H1 (cell line): ENCODE measurements at regions not wholly inside any gene's neighbourhood (a gene's known extent, or its start where the extent isn't known, plus 50 kb on each side); places are given as distances from the start of the nearest gene placed in this dataset.

ENCODE experiments used
- CTCF ChIA-PET: fragments of 300-600 bp; sonication (Branson Sonifier 250); formaldehyde crosslinking; loops from one replicate; lab custom pipeline; 2021; ENCODE audit not compliant: partially characterized antibody; lab: Charles Lee
- POLR2A ChIA-PET: fragments of 300-600 bp; sonication (Branson Sonifier 250); formaldehyde crosslinking; loops from one replicate; lab custom pipeline; 2021; ENCODE audit warnings: inconsistent platforms; ENCODE audit not compliant: partially characterized antibody; lab: Charles Lee
- DNase-seq, 2 experiments: peaks; one replicate each; pipeline versions ENCODE4 v3.0.0 to v3.0.0-alpha.2; 2010 to 2022; ENCODE audit warnings: low spot score in 2 of 2, low read depth in 1 of 2, mixed read lengths in 1 of 2
- FAIRE-seq: peaks from 2 replicates; lab custom pipeline; 2011; peaks lifted over from hg19 to GRCh38; lab: Jason Lieb, UNC
- H2AFZ ChIP-seq: 2 replicates; pipeline ENCODE4 v1.8.1; 2012; ENCODE audit warnings: low read length, inconsistent platforms
- H2AK5ac ChIP-seq: 2 replicates; pipeline ENCODE4 v1.6.1; 2013; ENCODE audit warnings: low read depth, low read length
- H2BK120ac ChIP-seq: replicated peaks from 2 replicates; pipeline ENCODE3; 2013; ENCODE audit warnings: low read depth, low read length, inconsistent platforms
- H2BK12ac ChIP-seq: 2 replicates; pipeline ENCODE4 v1.6.1; 2013; ENCODE audit warnings: low read depth, low read length
- H2BK15ac ChIP-seq: 2 replicates; pipeline ENCODE4 v1.6.1; 2013; ENCODE audit warnings: low read length
- H2BK20ac ChIP-seq: 2 replicates; pipeline ENCODE4 v1.6.1; 2013; ENCODE audit warnings: low read length
- H2BK5ac ChIP-seq: 2 replicates; pipeline ENCODE4 v1.6.1; 2013; ENCODE audit warnings: low read depth, low read length
- H3K14ac ChIP-seq: 2 replicates; pipeline ENCODE4 v1.6.1; 2013; ENCODE audit warnings: inconsistent platforms; ENCODE audit not compliant: insufficient read length
- H3K18ac ChIP-seq: 2 replicates; pipeline ENCODE4 v1.6.1; 2013; ENCODE audit warnings: low read length; ENCODE audit errors: extremely low read depth
- H3K23ac ChIP-seq: 2 replicates; pipeline ENCODE4 v1.6.1; 2013; ENCODE audit warnings: inconsistent platforms; ENCODE audit not compliant: insufficient read length
- H3K23me2 ChIP-seq: 2 replicates; pipeline ENCODE4 v1.6.1; 2013; ENCODE audit warnings: low read depth, low read length
- H3K27ac ChIP-seq: 2 replicates; pipeline ENCODE4 v1.6.1; 2011; ENCODE audit warnings: low read depth, low read length, inconsistent platforms
- H3K27me3 ChIP-seq, 4 experiments: replicated peaks in 1 of 4; 1 replicate in 1 of 4; 2 replicates in 3 of 4; pipeline versions ENCODE4 v1.6.1 to v1.8.1; 2011 to 2013; ENCODE audit warnings: low read length in 3 of 4, mild to moderate bottlenecking in 3 of 4, inconsistent platforms in 2 of 4, mixed read lengths in 2 of 4, moderate library complexity in 1 of 4; ENCODE audit not compliant: control insufficient read depth in 3 of 4, insufficient read depth in 3 of 4; ENCODE audit errors: extremely low read depth in 1 of 4
- H3K36me3 ChIP-seq, 4 experiments: 2 replicates each; pipeline versions ENCODE4 v1.6.1 to v1.8.1; 2011 to 2013; ENCODE audit warnings: mild to moderate bottlenecking in 4 of 4, low read length in 3 of 4, moderate library complexity in 2 of 4, control low read depth in 1 of 4, inconsistent platforms in 1 of 4; ENCODE audit not compliant: insufficient read depth in 4 of 4, control insufficient read depth in 2 of 4
- H3K4ac ChIP-seq: replicated peaks from 2 replicates; pipeline ENCODE3; 2013; ENCODE audit warnings: low read length, low read depth, mixed read lengths, inconsistent platforms; ENCODE audit not compliant: insufficient read length
- H3K4me1 ChIP-seq, 4 experiments: replicated peaks in 1 of 4; 1 replicate in 1 of 4; 2 replicates in 3 of 4; pipeline versions ENCODE4 v1.6.1 to v1.8.1; 2011 to 2013; ENCODE audit warnings: low read length in 3 of 4, inconsistent platforms in 2 of 4, mixed read lengths in 1 of 4; ENCODE audit not compliant: insufficient read depth in 4 of 4, control insufficient read depth in 3 of 4
- H3K4me2 ChIP-seq, 2 experiments: 2 replicates each; pipeline versions ENCODE4 v1.6.1 to v1.8.1; 2011 to 2013; ENCODE audit warnings: low read depth in 2 of 2, low read length in 2 of 2, control low read depth in 1 of 2, inconsistent platforms in 1 of 2, mild to moderate bottlenecking in 1 of 2; ENCODE audit not compliant: insufficient read depth in 1 of 2
- H3K4me3 ChIP-seq, 4 experiments: fragments of 200-600, 300-600 bp in 1 of 4; sonication (generic), shearing (Covaris generic), sonication (Bioruptor Twin) in 1 of 4; 2 replicates each; pipeline versions ENCODE4 v1.5.1 to v1.8.1; 2011 to 2016; ENCODE audit warnings: low read length in 4 of 4, low read depth in 3 of 4, control low read depth in 2 of 4, inconsistent platforms in 2 of 4, mild to moderate bottlenecking in 2 of 4, mixed read lengths in 1 of 4, moderate library complexity in 1 of 4; ENCODE audit not compliant: insufficient read depth in 2 of 4; ENCODE audit errors: extremely low read depth in 1 of 4
- H3K56ac ChIP-seq: replicated peaks from 2 replicates; pipeline ENCODE3; 2013; ENCODE audit warnings: low read depth, mild to moderate bottlenecking, mixed read lengths, low read length, inconsistent platforms; ENCODE audit not compliant: insufficient read length
- H3K79me1 ChIP-seq: 2 replicates; pipeline ENCODE4 v1.6.1; 2013; ENCODE audit warnings: low read depth, low read length, control low read depth
- H3K79me2 ChIP-seq, 2 experiments: 2 replicates each; pipeline versions ENCODE4 v1.6.1 to v1.8.1; 2012 to 2013; ENCODE audit warnings: low read length in 2 of 2, mild to moderate bottlenecking in 2 of 2, inconsistent platforms in 1 of 2; ENCODE audit not compliant: insufficient read depth in 2 of 2, control insufficient read depth in 1 of 2
- H3K9ac ChIP-seq, 4 experiments: replicated peaks in 1 of 4; 1 replicate in 1 of 4; 2 replicates in 3 of 4; pipeline versions ENCODE4 v1.6.1 to v1.8.1; 2011 to 2013; ENCODE audit warnings: low read depth in 3 of 4, low read length in 3 of 4, control low read depth in 2 of 4, mild to moderate bottlenecking in 2 of 4, moderate library complexity in 2 of 4, inconsistent platforms in 1 of 4; ENCODE audit errors: extremely low read depth in 1 of 4
- H3K9me3 ChIP-seq, 2 experiments: 2 replicates each; pipeline versions ENCODE4 v1.6.1 to v1.8.1; 2012 to 2013; ENCODE audit warnings: mild to moderate bottlenecking in 2 of 2, moderate library complexity in 2 of 2, control low read depth in 1 of 2, inconsistent platforms in 1 of 2, low read depth in 1 of 2, low read length in 1 of 2, mixed read lengths in 1 of 2; ENCODE audit not compliant: insufficient read depth in 2 of 2
- H4K20me1 ChIP-seq, 2 experiments: replicated peaks in 1 of 2; 2 replicates each; pipeline versions ENCODE3 to v1.8.1; 2011 to 2013; ENCODE audit warnings: inconsistent platforms in 2 of 2, low read length in 2 of 2, mild to moderate bottlenecking in 1 of 2; ENCODE audit not compliant: insufficient read depth in 2 of 2, control insufficient read depth in 1 of 2
- H4K5ac ChIP-seq: 2 replicates; pipeline ENCODE4 v1.6.1; 2013; ENCODE audit warnings: low read length, low read depth, mixed read lengths, inconsistent platforms; ENCODE audit not compliant: insufficient read length
- H4K8ac ChIP-seq: 2 replicates; pipeline ENCODE4 v1.8.0; 2013; ENCODE audit warnings: mild to moderate bottlenecking, moderate library complexity, low read length, inconsistent platforms; ENCODE audit not compliant: insufficient read depth; ENCODE audit errors: extremely low read depth
- H4K91ac ChIP-seq: replicated peaks from 2 replicates; pipeline ENCODE3; 2013; ENCODE audit warnings: low read length, mixed read lengths, inconsistent platforms; ENCODE audit not compliant: insufficient read length
- CEBPB ChIP-seq: IDR thresholded peaks from 2 replicates; pipeline ENCODE4 v1.6.1; 2012; ENCODE audit warnings: low read depth, low read length
- CTBP2 ChIP-seq: IDR thresholded peaks from 2 replicates; pipeline ENCODE4 v1.7.0; 2011; ENCODE audit warnings: borderline replicate concordance, mild to moderate bottlenecking, moderate library complexity, mixed read lengths, low read length; ENCODE audit not compliant: insufficient read depth, insufficient read length
- MAFK ChIP-seq: IDR thresholded peaks from 2 replicates; pipeline ENCODE4 v1.6.1; 2012; ENCODE audit warnings: low read depth, mild to moderate bottlenecking, improper control_type of control experiment, low read length
- TF ChIP-seq, protein P1 (sequence below), 3 experiments: IDR thresholded peaks; 1 replicate in 2 of 3; 2 replicates in 1 of 3; pipeline versions ENCODE4 v1.5.1 to v1.6.1; 2011; ENCODE audit warnings: low read length in 3 of 3, mild to moderate bottlenecking in 3 of 3, inconsistent platforms in 2 of 3, low read depth in 1 of 3, moderate library complexity in 1 of 3; ENCODE audit not compliant: insufficient read depth in 1 of 3; ENCODE audit errors: control extremely low read depth in 1 of 3

DNA sequence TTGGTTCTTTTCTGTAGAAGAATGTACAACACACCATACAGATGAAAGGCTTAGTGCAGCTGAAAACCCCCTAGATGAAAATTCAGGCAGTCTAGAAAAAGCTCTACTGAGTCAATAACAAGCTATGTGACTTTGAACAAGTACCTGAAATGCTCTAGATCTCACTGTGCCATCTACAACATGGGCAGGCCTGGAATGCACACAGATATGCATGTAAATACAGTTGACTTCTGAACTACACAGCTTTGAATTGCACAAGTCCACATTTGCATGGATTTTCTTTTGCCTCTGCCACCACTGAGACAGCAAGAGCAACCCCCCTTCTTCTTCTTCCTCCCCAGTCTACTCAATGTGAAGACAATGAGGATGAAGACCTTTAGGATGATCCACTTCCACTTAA lies 98.4 kb downstream of the CNTN3 start:
- Histone ChIP-seq H2AK5ac (no peak overlapping the region), H2BK12ac (no peak overlapping the region), H3K4me3 (no peak overlapping the region), H3K36me3 (no peaks in the 10 kb centered on the region), H2BK15ac (no peak overlapping the region), H3K23ac (no peak overlapping the region), H3K4me2 (no peak overlapping the region), H3K56ac (no peak overlapping the region), H4K91ac (no peak overlapping the region), H3K79me1 (no peaks in the 10 kb centered on the region), H4K8ac (no peak overlapping the region), H3K9me3 (no peaks in the 10 kb centered on the region), H3K23me2 (no peaks in the 10 kb centered on the region), H2BK120ac (no peak overlapping the region), H3K9ac (no peak overlapping the region), H3K27me3 (no peaks in the 10 kb centered on the region), H4K5ac (no peak overlapping the region), H4K20me1 (no peaks in the 10 kb centered on the region), H3K14ac (no peak overlapping the region), H2BK5ac (no peak overlapping the region), H3K4ac (no peak overlapping the region), H3K27ac (no peak overlapping the region), H3K4me1 (no peaks in the 10 kb centered on the region), H2AFZ (no peak overlapping the region), H3K18ac (no peak overlapping the region), H3K79me2 (no peaks in the 10 kb centered on the region), H2BK20ac (no peak overlapping the region)
- TF ChIP-seq CTBP2 (no peak), MAFK (no peak), CEBPB (no peak)
- TF ChIP-seq, protein P1, sequence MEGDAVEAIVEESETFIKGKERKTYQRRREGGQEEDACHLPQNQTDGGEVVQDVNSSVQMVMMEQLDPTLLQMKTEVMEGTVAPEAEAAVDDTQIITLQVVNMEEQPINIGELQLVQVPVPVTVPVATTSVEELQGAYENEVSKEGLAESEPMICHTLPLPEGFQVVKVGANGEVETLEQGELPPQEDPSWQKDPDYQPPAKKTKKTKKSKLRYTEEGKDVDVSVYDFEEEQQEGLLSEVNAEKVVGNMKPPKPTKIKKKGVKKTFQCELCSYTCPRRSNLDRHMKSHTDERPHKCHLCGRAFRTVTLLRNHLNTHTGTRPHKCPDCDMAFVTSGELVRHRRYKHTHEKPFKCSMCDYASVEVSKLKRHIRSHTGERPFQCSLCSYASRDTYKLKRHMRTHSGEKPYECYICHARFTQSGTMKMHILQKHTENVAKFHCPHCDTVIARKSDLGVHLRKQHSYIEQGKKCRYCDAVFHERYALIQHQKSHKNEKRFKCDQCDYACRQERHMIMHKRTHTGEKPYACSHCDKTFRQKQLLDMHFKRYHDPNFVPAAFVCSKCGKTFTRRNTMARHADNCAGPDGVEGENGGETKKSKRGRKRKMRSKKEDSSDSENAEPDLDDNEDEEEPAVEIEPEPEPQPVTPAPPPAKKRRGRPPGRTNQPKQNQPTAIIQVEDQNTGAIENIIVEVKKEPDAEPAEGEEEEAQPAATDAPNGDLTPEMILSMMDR (IDR thresholded peaks at IDR 0.05; ENCODE audit: control extremely low read depth in 1 of 3, insufficient read depth in 1 of 3, low read depth in 1 of 3, low read length in 3 of 3) = no peak
- CTCF ChIA-PET = no interaction called here
- DNase-seq (no peak), FAIRE-seq (no peak)
- POLR2A ChIA-PET = no interaction called here
